NCI-H526 (cell line): ENCODE measurements at regions not wholly inside any gene's neighbourhood (a gene's known extent, or its start where the extent isn't known, plus 50 kb on each side); places are given as distances from the start of the nearest gene placed in this dataset.
A peak's percentile ranks its signal among the peaks of the same experiment; 100 is the strongest.
"Not testable (repeated sequence)": the region's sequence is repeated elsewhere in the genome, so short reads cannot be mapped to it uniquely, and the experiment has no call there.

Experiments used
- DNase-seq, 2 experiments: peaks; one replicate each; lab custom pipeline; 2025; lab: John Stamatoyannopoulos, UW

GRCh38 chr14:106480287-106480686, 953.9 kb downstream of the TMEM121 start:
- DNase-seq, result not testable (repeated sequence)

- not testable (repeated sequence) for DNase-seq
Measured at GRCh38 chr14:106482213-106482612, 955.8 kb downstream of the TMEM121 start.

- DNase-seq, result no peak
Measured at GRCh38 chr14:106487600-106487999, 961.2 kb downstream of the TMEM121 start.

GRCh38 chr14:106488291-106488690, 961.9 kb downstream of the TMEM121 start:
- no peak for DNase-seq

GRCh38 chr14:106489112-106489881, 962.9 kb downstream of the TMEM121 start:
- DNase-seq, result no peak

GRCh38 chr14:106490442-106490841, 964.1 kb downstream of the TMEM121 start:
- no peak for DNase-seq

- DNase-seq, result peak in 1 of 2 experiments; percentile 63
Measured at GRCh38 chr14:106491851-106492250, 965.5 kb downstream of the TMEM121 start.

- DNase-seq, result no peak
Measured at GRCh38 chr14:106493962-106494823, 967.8 kb downstream of the TMEM121 start.

GRCh38 chr14:106500571-106500970, 974.2 kb downstream of the TMEM121 start:
- no peak for DNase-seq

GRCh38 chr14:106501898-106502297, 975.5 kb downstream of the TMEM121 start:
- DNase-seq, result no peak

- no peak for DNase-seq
Measured at GRCh38 chr14:106505366-106505765, 979.0 kb downstream of the TMEM121 start.

- DNase-seq, result no peak
Measured at GRCh38 chr14:106506881-106507305, 980.5 kb downstream of the TMEM121 start.

GRCh38 chr14:106507354-106507753, 981.0 kb downstream of the TMEM121 start:
- DNase-seq, result no peak

GRCh38 chr14:106508216-106508615, 981.8 kb downstream of the TMEM121 start:
- DNase-seq, result no peak

GRCh38 chr14:106509176-106509575, 982.8 kb downstream of the TMEM121 start:
- DNase-seq, result no peak

- DNase-seq, result no peak
Measured at GRCh38 chr14:106509807-106510206, 983.4 kb downstream of the TMEM121 start.

GRCh38 chr14:106511006-106511799, 984.8 kb downstream of the TMEM121 start:
- DNase-seq, result peak in 1 of 2 experiments; percentile 14

GRCh38 chr14:106511800-106512198, 985.4 kb downstream of the TMEM121 start:
- no peak for DNase-seq

- DNase-seq, result no peak
Measured at GRCh38 chr14:106513302-106513701, 986.9 kb downstream of the TMEM121 start.

- peak in 1 of 2 experiments; percentile 62 for DNase-seq
Measured at GRCh38 chr14:106518054-106518943, 991.9 kb downstream of the TMEM121 start.

- not testable (repeated sequence) for DNase-seq
Measured at GRCh38 chr14:106522118-106522517, 995.7 kb downstream of the TMEM121 start.
